Fibroblast of the conjunctiva (primary cell): ENCODE measurements at regions not wholly inside any gene's neighbourhood (a gene's known extent, or its start where the extent isn't known, plus 50 kb on each side); places are given as distances from the start of the nearest gene placed in this dataset.
A peak's percentile ranks its signal among the peaks of the same experiment; 100 is the strongest.
"Not testable (repeated sequence)": the region's sequence is repeated elsewhere in the genome, so short reads cannot be mapped to it uniquely, and the experiment has no call there.

ENCODE experiments used
- DNase-seq: peaks from one replicate; pipeline ENCODE4 v3.0.0-alpha.2; 2010; ENCODE audit warnings: low read depth

DNA sequence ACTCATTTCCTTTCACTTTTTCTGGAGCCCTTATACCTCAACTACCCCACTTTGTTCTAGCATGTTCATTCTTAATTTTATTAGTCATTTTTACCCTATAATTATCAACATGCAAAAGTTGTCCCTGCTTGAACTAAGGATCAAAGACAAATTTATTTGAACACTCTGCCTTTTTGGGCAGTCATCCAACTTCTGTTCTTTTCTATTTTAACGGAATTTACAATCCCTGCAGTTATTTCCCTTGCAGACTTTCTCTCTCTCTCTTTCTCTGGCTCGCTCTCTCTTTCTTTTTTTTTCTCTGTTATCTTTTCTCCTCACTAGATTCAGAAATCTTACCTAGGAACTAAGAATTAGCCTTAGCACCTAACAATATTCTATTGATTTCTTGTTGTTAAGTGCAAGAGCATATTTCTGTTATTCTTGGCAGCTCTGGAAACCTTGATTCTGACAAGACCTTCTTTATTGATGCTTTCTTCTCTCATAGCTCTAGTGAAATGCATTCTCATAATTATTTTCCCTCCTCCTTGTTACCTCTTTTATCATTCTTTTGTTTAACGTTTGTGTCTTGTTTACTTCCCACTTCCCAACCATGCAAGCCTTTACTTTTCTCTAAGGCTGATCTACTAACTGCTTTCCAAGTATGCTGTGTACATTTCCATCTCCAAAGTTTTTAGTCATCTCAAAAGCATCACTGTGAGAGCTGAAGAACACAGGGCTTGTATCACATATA, 951.6 kb downstream of the DIPK2A start:
- DNase-seq: no peak

DNA sequence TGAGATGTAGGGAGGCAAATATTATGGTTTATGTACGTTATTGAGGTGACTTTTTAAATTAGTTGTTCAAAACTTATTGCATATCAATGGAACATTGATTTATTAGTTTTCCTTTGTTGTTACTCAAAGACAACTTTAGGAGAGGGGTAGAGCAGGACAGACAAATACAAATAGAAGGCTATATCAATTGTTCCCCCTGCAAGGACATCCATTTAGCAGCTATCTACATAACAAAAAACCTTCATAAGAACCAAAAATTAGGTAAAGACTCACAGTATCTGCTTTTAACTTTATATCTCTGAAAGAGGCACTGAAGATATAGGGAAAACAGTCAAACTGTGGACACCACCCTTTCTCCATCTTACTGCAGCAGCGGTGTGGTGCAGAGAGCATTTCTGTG, 958.8 kb downstream of the DIPK2A start:
- no peak for DNase-seq

DNA sequence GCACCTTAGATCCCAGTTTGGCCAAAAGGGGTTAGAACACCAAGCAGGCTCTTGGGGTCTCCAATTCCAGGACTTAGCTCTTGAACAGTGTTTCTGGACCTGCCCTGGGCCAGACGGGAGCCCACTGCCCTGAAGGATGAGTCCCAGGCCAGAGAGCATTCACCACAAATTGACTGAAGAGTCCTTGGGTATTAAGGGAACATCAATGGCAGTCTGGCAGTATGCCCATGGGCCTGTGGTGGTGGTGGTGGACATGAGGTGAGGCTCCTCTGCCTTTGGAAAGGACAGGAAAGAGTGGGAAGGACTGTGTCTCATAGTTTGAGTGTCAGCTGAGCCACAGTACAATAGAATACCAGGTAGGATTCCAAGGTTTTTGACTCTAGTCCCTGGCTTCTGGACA, 960.0 kb downstream of the DIPK2A start:
- DNase-seq: no peak

DNA sequence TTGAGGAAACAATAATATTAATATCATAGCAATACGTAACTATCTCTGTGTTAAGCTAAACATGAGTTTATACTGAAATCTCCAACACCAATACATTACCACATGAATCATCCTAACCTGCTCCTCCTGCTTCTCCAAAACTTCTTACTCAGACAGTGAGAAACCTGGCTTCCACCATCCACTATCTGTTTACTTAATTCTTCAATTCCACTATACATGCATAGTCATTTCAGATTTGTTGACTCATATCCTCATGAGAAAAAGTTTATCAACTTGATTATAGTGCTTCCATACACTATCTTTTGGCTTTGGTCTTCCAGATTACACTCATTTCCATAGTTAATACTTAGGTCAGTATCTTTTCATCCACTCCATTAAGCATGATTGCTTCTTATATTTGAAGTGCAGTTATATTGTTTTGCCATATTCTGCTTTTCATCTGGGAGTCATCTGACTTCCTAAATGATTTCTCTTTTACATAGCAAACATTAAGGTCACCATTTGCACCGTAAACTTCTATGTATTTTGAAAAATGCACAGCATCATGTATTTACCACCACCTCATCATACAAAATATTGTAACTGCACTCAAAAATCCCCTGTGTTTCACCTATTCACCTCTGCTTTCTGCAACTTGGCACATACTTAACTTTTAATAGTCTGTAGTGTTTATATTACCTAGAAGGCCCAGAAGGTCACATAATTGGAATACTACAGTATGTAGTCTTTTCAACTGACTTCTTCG, 970.6 kb downstream of the DIPK2A start:
- DNase-seq: no peak

DNA sequence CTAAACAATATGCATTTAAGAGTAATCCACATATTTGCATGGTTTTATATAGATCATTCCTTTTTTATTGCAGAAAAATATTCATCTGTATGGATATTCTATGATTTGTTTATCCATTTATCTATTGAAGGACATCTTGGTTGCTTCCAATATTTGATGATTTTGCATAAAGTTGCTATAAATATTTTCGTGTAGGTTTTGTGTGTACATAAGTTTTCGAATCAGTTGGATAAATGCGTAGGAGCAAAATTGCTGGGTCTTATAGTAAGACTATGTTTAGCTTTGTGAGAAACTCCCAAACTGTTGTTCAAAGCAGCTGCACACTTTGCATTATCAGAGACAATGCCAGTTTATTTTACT, 971.2 kb downstream of the DIPK2A start:
- DNase-seq: no peak

DNA sequence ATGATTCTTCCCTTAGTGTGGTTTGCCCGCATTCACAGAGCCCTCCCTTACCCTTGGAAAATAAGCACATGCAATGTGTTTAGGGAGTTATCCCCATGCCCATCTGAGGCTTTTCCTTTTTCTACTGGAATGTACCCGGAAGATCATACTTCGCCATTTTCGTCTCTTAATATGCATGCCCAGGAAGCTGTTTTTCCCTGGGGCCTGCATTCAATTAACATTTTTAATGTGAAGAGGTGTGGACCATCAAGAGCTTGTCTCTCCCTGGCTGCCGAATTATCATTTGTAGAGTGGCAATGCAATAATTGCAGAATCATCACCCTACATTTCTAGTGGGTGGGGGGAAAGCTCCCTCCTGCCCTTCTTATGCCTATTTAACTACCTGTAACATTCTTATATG, 976.3 kb downstream of the DIPK2A start:
- DNase-seq: no peak

DNA sequence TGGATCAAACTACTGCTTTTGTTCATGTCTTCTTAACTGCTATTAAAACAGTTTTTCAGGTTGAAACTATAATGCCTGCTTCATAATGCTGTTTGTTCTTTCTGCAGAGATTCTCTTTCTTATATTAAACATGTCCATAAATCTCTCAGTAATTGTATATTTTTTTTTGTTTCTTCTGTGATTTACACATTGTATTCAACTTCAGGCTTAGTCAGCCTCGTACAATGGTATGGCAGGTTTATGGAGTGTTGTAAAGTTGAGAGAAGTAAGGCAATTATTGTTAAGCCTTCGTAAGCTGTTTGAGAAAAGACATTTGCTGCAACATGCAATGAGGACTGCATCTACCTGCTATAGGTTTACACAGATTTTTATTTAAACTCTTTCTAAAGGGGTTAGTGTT, 977.1 kb downstream of the DIPK2A start:
- no peak for DNase-seq

DNA sequence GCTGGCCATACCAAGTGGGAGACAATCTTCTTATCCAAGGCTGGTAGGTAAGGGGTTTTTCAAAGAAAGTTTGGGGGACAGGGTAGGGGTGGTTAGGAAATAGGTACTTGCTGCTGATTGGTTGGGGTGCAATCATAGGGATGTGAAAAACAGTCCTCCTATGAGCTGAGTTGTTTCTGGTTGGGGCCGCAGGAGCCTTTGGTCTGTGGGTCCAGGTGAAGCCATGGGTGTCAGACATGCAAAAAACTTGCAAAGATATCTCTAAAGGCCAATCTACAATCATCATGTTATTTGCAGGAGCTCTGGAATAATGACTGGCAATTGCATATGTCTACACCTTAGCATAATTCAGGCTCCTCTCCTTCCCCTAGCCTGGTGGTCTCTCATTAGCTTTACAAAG, 982.3 kb downstream of the DIPK2A start:
- DNase-seq: no peak

DNA sequence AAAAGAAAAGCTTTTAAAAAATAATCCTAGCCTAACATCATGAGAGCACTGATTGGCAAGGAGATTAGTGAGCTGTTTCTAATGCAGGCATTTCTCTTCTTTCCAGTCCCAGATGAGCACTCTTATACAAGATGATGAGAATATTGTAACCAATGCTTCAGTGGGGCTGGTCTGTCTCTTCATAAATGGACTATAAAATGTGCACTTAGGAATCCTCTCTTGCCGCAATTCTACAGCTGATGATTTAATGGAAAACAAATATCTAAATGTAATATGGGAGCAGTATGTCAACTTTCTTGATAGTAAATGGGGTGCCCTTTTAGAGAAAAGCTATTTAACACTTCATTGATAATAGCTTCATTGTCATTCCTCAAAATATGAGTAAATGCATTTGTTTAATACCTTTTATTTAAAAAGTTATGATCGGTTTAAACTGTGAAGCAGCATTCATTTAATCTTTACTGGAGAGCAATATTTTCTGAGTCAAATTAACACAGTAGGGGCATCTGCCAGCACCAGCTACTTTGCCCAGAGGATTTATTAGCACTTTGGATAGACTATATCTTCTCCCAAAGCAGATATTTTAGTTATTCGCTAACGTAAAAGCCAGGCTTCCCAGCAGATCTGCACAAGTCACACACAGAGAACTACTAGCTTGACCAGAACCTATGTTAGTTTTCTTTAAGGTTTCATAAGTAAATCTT, 985.9 kb downstream of the DIPK2A start:
- no peak for DNase-seq

DNA sequence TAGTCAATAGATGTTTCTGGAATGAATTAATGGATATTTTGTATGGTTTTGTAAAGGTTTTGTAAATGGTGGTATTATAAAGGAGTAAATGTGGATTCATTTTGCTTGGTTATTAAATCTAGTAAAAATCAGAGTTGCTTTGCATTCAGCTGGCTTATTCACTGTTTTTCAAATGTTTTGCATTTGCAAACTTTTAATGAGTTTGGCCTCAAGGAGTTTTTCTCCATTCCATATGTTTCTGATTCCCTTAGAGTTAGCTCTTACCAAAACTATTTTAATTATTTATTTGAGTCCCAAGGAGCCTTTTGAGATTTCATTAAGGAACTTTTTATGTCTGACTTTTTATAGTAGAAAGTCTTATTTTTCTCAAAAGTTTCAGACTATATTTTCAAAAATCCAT, 992.2 kb downstream of the DIPK2A start:
- no peak for DNase-seq

DNA sequence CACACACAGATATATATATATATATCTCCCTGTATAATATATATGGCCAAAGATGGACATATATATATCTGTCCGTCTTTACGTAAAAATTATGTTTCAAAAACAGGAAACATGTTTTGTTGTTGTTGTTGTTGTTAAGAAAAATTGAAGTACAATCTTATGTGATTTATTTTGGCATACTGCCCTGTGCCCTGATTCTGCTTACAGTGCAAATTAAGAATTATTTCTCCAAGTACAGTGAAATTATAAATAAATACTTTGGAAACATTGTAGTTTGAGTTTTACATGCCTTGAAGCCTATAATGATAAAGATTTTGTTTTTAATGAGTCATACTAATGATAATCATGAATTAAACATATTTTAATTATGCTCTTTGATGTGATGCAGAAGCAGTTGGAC, 994.9 kb downstream of the DIPK2A start:
- DNase-seq: no peak

DNA sequence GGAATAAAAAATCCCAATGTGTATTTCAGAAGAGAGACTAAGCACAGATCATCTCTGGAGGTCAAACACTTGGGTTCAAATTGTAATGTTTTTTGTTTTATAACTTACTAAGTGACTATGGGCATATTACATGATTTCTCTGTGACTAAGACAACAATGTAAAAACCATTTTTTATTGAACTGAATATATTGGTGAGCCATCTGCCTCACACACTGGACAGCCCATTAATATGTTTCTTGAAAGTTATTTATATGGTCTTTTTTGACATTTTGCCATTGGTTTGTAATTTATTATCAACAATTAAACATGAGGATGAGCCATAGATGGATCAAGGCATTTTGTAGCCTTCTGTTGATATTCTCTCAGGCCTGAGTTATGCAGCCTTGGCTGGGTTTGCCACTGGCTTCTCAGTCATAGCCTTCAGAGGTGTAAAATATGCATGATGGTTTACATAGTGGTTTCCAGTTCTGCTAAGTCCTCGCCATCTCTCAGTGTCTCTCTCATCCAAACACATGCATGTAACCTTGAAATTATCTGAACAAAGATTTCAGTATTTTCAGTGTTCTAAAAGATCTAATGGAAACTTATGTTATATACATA, 997.2 kb downstream of the DIPK2A start:
- DNase-seq: no peak

DNA sequence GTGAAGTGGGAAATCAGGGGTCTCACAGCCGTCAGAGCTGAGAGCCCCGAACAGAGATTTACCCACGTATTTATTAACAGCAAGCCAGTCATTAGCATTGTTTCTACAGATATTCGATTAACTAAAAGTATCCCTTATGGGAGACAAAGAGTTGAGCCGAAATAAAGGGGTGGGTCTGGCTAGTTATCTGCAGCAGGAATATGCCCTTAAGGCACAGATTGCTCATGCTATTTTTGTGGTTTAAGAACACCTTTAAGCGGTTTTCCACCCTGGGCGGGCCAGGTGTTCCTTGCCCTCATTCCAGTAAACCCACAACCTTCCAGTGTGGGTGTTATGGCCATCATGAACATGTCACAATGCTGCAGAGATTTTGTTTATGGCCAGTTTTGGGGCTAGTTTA, 1012.9 kb downstream of the DIPK2A start:
- DNase-seq: not testable (repeated sequence)

DNA sequence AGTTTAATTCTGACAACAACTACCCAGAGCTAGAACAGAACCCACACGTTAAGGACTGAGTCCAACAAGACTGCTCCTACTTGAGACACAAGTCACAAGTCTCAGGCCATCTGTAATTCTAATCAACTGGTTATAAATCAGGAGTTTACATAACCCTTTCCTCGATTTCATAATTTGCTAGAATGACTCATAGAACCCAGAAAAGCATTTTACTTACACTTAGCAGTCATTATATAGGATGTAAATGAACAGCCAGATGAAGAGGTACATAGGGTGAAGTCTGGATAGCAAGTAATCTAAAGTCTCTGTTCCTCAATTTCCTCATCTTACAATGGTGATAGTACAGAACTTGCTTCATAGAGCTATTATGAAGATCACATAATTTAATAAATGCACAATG, 1018.2 kb downstream of the DIPK2A start:
- peak; percentile 5 for DNase-seq

DNA sequence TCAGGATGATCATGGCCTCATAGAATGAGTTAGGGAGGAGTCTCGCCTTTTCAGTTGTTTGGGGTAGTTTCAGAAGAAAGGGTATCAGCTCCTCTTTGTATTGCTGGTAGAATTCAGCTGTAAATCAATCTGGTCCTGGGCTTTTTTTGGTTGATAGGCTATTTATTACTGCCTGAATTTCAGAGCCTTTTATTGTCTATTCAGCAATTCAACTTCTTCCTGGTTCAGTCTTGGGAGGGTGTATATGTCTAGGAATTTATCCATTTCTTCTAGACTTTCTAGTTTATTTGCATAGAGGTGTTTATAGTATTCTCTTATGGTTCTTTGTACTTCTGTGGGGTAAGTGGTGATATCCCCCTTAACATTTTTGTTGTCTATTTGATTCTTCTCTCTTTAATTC, 1024.2 kb downstream of the DIPK2A start:
- DNase-seq: no peak

DNA sequence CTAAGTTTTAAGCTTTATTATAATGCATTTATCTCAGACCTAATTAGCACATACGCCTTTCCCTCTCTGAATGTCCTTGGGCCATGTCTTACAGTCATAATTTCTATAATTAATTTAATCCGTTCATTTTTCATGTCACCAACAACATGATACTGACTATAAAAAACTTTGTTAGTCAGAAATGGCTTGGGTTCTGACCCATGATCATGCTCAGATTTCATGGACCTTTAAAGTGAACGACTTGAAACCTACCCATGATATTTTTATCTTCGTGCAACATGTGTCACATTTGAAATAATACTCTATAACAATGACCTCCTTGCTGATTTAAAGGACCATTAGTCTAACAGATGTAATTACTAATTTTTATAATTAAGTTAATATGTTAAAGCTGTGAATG, 1033.8 kb downstream of the DIPK2A start:
- no peak for DNase-seq

DNA sequence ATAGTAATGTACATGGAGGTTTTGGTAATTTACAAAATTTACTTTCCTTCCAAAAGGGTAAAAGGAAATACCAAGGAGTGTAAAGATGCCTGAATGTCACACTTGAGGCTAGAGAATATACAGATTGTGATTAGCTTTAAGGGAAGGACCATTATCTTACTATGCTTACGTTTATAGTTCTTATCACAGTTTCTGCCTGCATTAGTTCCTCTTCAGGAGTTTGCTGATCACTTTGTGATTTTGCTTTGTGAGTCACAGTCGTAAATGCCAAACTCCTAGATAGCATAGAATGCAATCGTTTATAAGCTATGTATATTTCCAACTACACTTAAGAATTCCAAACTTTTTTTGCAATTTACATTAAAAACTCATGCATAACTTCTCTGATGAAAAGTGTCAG, 1034.6 kb downstream of the DIPK2A start:
- DNase-seq: no peak

DNA sequence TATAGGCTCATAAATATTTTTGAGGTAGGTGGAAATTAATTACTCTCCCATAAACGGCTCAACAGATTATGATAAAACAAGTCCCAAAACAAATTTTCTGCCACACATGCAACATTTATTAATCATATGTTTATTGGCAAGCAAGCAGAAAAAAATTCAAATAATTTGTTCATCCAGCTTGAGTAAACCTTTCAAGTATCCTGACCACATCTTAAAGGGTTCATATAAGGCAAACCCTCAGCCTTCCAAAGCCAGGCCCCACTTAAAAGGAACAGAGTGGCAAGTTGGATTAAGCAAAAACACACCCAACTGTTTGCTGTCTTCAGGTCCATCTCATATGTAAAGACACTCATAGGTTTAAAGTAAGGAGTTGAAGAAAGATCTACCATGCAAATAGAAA, 1042.3 kb downstream of the DIPK2A start:
- DNase-seq: no peak

DNA sequence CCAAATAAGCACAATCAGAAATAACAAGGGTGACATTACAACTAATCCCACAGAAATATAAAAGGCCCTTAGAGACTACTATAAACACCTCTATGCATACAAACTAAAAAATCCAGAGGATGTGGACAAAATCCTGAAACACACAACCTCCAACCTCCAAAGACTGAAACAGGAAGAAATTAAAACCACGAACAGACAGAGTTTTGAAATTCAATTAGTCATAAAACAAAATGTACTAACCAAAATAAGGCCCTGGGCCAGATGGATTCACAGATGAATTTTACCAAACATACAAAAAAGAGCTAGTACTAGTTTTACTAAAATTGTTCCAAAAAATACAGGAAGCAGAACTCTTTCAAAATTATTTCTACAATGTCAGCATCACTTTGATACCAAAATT, 1043.6 kb downstream of the DIPK2A start:
- DNase-seq: peak; percentile 27

DNA sequence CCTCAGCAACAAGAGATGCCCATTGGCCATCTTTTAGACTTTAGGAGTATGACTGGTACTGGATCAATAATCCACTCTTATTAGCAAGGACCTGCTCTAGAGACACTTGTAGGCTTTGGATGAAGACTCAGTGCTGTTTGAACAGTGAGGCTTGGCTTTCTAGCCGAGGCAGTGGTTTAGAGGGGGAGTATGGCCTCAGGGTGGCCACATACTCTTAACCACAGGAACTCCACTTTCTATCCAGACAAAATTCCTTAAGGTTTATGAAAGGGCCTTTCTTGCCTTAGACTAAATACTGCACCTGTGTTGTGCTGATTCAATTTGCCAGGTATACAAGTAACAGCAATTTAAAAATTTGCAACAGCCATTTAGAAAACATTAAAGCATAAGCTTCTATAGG, 1046.3 kb downstream of the DIPK2A start:
- no peak for DNase-seq

DNA sequence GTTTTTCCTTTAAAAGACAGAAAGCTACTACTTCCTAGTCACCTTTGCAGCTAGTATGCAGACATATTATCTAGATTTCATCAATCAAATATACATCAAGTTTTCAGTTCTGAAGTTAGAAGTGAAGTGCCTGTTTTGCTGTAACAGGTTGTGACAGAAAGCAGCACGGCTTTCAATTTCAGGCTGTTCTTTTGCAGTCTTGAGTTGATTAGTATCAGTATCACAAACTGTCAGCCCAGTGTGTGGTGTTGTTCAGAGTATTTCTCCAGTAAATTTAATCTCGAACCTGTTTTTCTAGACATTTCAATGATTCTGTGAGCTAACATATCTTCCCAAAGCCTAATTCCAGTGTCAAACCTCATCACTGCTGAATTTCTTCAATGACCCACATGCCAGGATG, 1050.8 kb downstream of the DIPK2A start:
- no peak for DNase-seq

DNA sequence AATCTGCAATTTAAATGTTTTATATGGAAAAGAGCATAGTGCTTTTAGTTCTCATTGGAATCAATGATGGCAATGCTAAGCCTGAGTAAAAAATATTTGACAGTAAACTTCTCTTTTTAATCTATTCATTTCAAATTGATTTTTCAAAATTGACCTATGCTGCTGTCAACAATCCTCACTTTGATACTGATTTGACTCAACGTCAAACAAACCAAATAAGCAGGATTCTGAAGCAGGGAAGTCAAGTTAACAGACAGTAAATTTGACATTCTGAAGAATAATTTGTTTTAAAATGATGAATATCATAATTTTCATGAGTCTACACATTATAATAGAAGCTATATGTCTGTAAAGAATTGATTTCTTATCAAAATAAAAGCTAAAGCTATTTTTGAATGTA, 1053.1 kb downstream of the DIPK2A start:
- no peak for DNase-seq

DNA sequence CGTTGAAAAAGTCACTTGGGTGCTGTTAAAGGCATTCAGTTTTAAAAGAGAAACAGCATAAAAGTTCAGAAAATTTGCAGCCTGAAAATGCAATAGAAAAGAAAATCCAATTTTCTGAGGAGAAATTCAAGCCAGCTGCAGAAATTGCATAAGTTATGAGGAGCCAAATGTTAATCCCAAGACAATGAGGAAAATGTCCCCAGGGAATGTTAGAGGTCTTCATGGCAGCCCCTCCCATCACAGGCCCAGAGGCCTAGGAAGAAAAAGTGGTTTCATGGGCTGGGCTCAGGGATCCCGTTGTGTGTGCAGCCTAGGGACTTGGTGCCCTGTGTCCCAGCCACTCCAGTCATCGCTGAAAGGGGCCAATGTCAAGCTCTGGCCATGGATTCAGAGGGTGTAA, 1055.6 kb downstream of the DIPK2A start:
- DNase-seq: not testable (repeated sequence)
